ENCODE measurements at regions not wholly inside any gene's neighbourhood (a gene's known extent, or its start where the extent isn't known, plus 50 kb on each side); places are given as distances from the start of the nearest gene placed in this dataset.

DNA sequence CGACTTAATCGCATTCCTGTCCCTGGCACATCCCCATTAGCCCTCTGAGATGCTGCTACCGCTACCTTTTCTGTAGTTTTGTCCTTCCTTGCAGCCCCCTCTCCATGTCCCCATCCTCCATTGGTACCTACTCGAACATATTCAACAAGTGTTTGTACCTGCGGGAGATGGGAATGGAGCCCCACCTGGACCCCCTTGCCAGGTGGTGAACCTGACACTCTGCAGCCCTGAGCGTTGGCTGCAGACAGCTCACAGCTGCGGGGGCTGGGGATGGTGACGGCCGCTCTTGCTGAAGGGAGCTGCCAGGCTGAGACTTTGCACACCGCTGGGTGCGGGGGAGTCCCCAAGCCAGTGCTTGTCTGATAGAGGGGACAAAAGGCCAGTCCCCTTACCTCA is 96.3 kb upstream of the DAP start:
- Histone ChIP-seq H3K9me3 (no peaks in the 10 kb centered on the region), H3K4me1 (ENCODE audit: control insufficient read depth in 1 of 2, extremely low read depth in 1 of 2, insufficient read depth in 2 of 2, low read length in 2 of 2) (peaks cover 0 to 4% of the 10 kb centered on the region in 2 experiments), H3K4me3 (ENCODE audit: control insufficient read depth in 1 of 2, extremely low read depth in 1 of 2, low read length in 1 of 2) (no peak overlapping the region), H3K27ac (ENCODE audit: low read length) (no peak overlapping the region), H3K36me3 (ENCODE audit: control insufficient read depth in 2 of 2, extremely low read depth in 1 of 2, insufficient read depth in 1 of 2, low read length in 1 of 2) (no peaks in the 10 kb centered on the region), H3K27me3 (replicated peaks in 1 of 2; ENCODE audit: control insufficient read depth in 2 of 2, extremely low read depth in 1 of 2, insufficient read depth in 2 of 2, low read length in 1 of 2) (peaks cover 0 to 26% of the 10 kb centered on the region in 2 experiments)
- ATAC-seq (replicated peaks in 1 of 4) (no peak), DNase-seq (no peak)
- no peak overlapping the region for H3K4me3 Mint-ChIP-seq
- peaks cover 0 to 7% (median 4%) of the 10 kb centered on the region in 3 donors for H3K4me1 Mint-ChIP-seq
- ChIA-PET POLR2A (no interaction called here), CTCF (no interaction called here)
- WGBS (ENCODE audit: insufficient coverage) = 67% methylated on average over 8 of the region's 11 CpGs
- H3K27ac Mint-ChIP-seq = no peak overlapping the region
- no peaks in the 10 kb centered on the region for H3K36me3 Mint-ChIP-seq
- no peaks in the 10 kb centered on the region for H3K9me3 Mint-ChIP-seq
- peaks cover 14 to 16% of the 10 kb centered on the region in 2 donors for H3K27me3 Mint-ChIP-seq

DNA sequence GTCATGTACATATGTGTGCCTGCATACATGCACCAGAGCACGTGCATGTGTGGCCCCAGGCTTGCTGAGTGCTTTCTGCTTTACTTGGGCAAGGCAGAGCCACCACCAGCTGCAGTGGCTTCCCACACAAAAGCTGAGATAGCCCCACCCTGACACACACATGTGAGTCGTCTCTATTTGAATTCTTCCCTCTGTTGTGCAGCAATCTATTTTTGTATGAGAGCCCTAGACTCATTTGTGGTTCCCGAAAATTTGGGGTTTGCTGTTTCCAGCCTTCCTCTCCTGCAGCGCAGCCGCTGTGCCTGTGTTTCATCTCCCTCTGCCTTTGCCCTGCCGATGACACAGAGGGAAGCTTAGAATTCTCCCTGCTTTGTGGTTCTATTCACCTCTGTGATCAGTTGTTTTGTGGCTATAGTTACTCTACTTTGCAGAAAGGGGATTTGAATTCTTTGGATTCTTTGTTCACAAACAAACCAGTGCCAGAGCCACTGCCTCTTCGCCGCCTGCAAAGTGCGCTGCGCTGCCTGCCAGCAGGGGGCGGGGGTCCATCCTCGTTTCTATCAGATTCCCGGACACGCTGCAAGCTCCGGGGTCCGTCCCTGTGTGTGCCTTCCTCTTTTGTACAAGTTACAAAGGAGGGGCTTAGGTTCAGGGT is 95.8 kb upstream of the DAP start:
- DNase-seq = peak in 8 of 35 experiments; percentile 0 to 22 (median 11)
- no peaks in the 10 kb centered on the region for H3K36me3 Mint-ChIP-seq
- peaks cover 0 to 7% (median 4%) of the 10 kb centered on the region in 3 donors for H3K4me1 Mint-ChIP-seq
- Histone ChIP-seq H3K4me3 (ENCODE audit: control insufficient read depth in 1 of 2, extremely low read depth in 1 of 2, low read length in 1 of 2) (no peak overlapping the region), H3K36me3 (ENCODE audit: control insufficient read depth in 2 of 2, extremely low read depth in 1 of 2, insufficient read depth in 1 of 2, low read length in 1 of 2) (no peaks in the 10 kb centered on the region), H3K27me3 (replicated peaks in 1 of 2; ENCODE audit: control insufficient read depth in 2 of 2, extremely low read depth in 1 of 2, insufficient read depth in 2 of 2, low read length in 1 of 2) (peaks cover 0 to 26% of the 10 kb centered on the region in 2 experiments), H3K4me1 (ENCODE audit: control insufficient read depth in 1 of 2, extremely low read depth in 1 of 2, insufficient read depth in 2 of 2, low read length in 2 of 2) (peaks cover 0 to 4% of the 10 kb centered on the region in 2 experiments), H3K27ac (ENCODE audit: low read length) (no peak overlapping the region), H3K9me3 (no peaks in the 10 kb centered on the region)
- peaks cover 14 to 16% of the 10 kb centered on the region in 2 donors for H3K27me3 Mint-ChIP-seq
- no peaks in the 10 kb centered on the region for H3K9me3 Mint-ChIP-seq
- 37% methylated on average over 15 of the region's 16 CpGs for WGBS (ENCODE audit: insufficient coverage)
- CTCF ChIA-PET = no interaction called here
- no peak overlapping the region for H3K27ac Mint-ChIP-seq
- no peak overlapping the region for H3K4me3 Mint-ChIP-seq
- ATAC-seq (replicated peaks in 1 of 4) = no peak
- POLR2A ChIA-PET = no interaction called here

DNA sequence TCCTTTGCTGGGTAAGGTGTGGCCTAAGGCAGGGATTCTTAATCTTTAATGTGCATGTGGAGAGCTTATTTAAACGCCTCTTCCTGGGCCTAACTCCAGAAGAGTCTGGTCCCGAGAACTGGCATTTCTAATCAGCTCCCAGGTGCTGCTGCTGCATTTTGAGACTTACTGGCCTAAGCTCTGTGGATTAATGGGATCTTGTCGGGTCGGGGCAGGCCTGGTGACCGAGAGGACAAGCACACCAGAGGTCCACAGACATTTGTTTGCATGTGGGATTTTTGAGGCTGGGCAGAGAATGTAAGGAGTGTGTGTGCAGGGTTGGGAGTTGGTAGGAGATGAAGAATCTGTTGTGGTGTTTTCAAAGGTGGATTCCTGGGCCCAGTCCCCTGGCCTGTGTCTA is 95.0 kb upstream of the DAP start:
- Histone ChIP-seq H3K9me3 (no peaks in the 10 kb centered on the region), H3K27me3 (replicated peaks in 1 of 2; ENCODE audit: control insufficient read depth in 2 of 2, extremely low read depth in 1 of 2, insufficient read depth in 2 of 2, low read length in 1 of 2) (peaks cover 0 to 26% of the 10 kb centered on the region in 2 experiments), H3K27ac (ENCODE audit: low read length) (no peak overlapping the region), H3K4me1 (ENCODE audit: control insufficient read depth in 1 of 2, extremely low read depth in 1 of 2, insufficient read depth in 2 of 2, low read length in 2 of 2) (peaks cover 0 to 4% of the 10 kb centered on the region in 2 experiments), H3K4me3 (ENCODE audit: control insufficient read depth in 1 of 2, extremely low read depth in 1 of 2, low read length in 1 of 2) (no peak overlapping the region), H3K36me3 (ENCODE audit: control insufficient read depth in 2 of 2, extremely low read depth in 1 of 2, insufficient read depth in 1 of 2, low read length in 1 of 2) (no peaks in the 10 kb centered on the region)
- Mint-ChIP-seq H3K9me3 (no peaks in the 10 kb centered on the region), H3K36me3 (no peaks in the 10 kb centered on the region), H3K4me1 (peaks cover 0 to 7% (median 4%) of the 10 kb centered on the region in 3 donors), H3K4me3 (no peak overlapping the region), H3K27me3 (peaks cover 14 to 16% of the 10 kb centered on the region in 2 donors), H3K27ac (no peak overlapping the region)
- ChIA-PET CTCF (interaction anchor here in 1 of 2 donors (0.5 kb wide), 1 partner anchor 374 kb away, joined by 4 read pairs; no protein-coding TSS in a partner anchor), POLR2A (no interaction called here)
- 76% methylated on average over 4 of the region's 5 CpGs for WGBS (ENCODE audit: insufficient coverage)
- ATAC-seq (replicated peaks in 1 of 4) (no peak), DNase-seq (no peak)

DNA sequence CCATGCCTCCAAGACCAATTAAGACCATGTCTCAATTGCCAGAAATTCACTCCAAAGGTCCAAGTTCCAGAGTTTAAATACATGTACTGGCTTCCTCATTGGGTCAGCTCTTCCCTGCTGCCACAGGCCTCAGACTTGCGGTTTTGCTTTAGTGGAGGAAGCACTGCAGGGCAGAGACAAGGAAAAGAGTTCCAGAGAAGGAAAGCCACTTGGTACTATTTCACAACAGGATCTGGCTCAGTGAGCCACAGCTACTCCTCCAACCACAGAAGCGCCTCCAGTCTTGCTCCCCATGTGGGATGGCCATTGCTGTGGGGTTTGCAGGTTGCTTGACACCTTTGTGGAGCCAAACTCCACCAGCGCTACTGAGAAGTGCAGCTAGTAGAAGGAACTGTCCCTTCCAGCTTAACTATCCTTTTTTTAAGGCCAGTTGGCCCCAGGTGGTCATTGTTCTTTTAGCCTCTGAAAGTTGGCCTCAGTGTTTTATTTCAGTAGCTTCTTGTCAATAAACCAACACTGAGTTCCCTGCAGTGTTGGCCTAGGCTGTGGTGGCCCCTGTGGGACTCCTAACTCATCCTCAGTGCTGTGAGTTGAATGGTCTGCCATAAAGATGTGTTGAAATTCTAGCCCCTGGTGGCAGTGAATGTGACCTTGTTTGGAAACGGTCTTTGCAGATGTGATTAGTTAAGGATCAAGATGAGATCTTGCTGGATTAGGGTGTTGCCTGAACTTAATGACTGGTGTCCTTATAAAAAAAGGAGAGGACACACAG is 93.7 kb upstream of the DAP start:
- peaks cover 0 to 26% of the 10 kb centered on the region in 2 experiments for H3K27me3 ChIP-seq (replicated peaks in 1 of 2; ENCODE audit: control insufficient read depth in 2 of 2, extremely low read depth in 1 of 2, insufficient read depth in 2 of 2, low read length in 1 of 2)
- H3K27me3 Mint-ChIP-seq = peaks cover 14 to 16% of the 10 kb centered on the region in 2 donors
- CTCF ChIA-PET = interaction anchor here in 1 of 2 donors (0.5 to 0.7 kb wide), 3 partner anchors 8 to 855 kb away, joined by 3 to 6 read pairs (median 3); no protein-coding TSS in a partner anchor
- H3K4me1 ChIP-seq (ENCODE audit: control insufficient read depth in 1 of 2, extremely low read depth in 1 of 2, insufficient read depth in 2 of 2, low read length in 2 of 2) = peaks cover 0 to 4% of the 10 kb centered on the region in 2 experiments
- H3K4me1 Mint-ChIP-seq = peaks cover 0 to 7% (median 4%) of the 10 kb centered on the region in 3 donors
- H3K27ac Mint-ChIP-seq = no peak overlapping the region
- ATAC-seq (replicated peaks in 1 of 4) (no peak), DNase-seq (no peak)
- H3K27ac ChIP-seq (ENCODE audit: low read length) = no peak overlapping the region
- H3K4me3 Mint-ChIP-seq = no peak overlapping the region
- POLR2A ChIA-PET = no interaction called here
- 78% methylated on average over 2 of the region's 4 CpGs for WGBS (ENCODE audit: insufficient coverage)
- no peaks in the 10 kb centered on the region for H3K36me3 Mint-ChIP-seq
- no peaks in the 10 kb centered on the region for H3K9me3 ChIP-seq
- H3K36me3 ChIP-seq (ENCODE audit: control insufficient read depth in 2 of 2, extremely low read depth in 1 of 2, insufficient read depth in 1 of 2, low read length in 1 of 2) = no peaks in the 10 kb centered on the region
- H3K9me3 Mint-ChIP-seq = no peaks in the 10 kb centered on the region
- H3K4me3 ChIP-seq (ENCODE audit: control insufficient read depth in 1 of 2, extremely low read depth in 1 of 2, low read length in 1 of 2) = no peak overlapping the region

DNA sequence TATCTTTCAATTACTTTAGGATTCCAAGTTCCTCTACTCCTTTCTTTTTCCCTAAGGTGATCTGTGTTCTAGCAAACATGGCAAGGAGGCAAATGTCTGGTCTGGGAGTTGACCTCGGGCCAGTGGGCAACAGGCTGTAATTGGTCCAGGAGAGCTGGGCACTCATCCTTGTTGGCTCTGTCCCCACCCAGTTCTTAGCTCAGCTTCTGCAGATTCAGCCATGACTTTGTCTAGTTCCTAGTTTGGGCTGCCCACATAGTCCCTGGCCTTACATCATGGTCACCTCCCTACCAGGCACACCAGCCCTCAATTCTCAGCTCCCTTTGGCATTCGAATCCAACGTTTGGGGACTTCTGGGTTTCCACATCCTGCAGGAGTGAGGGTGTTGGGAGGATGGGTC is 92.1 kb upstream of the DAP start:
- H3K4me1 ChIP-seq (ENCODE audit: control insufficient read depth in 1 of 2, extremely low read depth in 1 of 2, insufficient read depth in 2 of 2, low read length in 2 of 2) = peaks cover 0 to 4% of the 10 kb centered on the region in 2 experiments
- Mint-ChIP-seq H3K4me3 (no peak overlapping the region), H3K27me3 (peaks cover 8 to 13% of the 10 kb centered on the region in 2 donors), H3K36me3 (no peaks in the 10 kb centered on the region), H3K4me1 (peaks cover 0 to 7% (median 4%) of the 10 kb centered on the region in 3 donors), H3K9me3 (peaks cover 4 to 5% (median 4%) of the 10 kb centered on the region in 3 donors), H3K27ac (no peak overlapping the region)
- POLR2A ChIA-PET = no interaction called here
- ATAC-seq (replicated peaks in 1 of 4) = no peak
- no peak overlapping the region for H3K4me3 ChIP-seq (ENCODE audit: control insufficient read depth in 1 of 2, extremely low read depth in 1 of 2, low read length in 1 of 2)
- CTCF ChIA-PET = interaction anchor here in 1 of 2 donors (0.8 kb wide), 1 partner anchor 402 kb away, joined by 3 read pairs; no protein-coding TSS in a partner anchor
- H3K9me3 ChIP-seq = no peaks in the 10 kb centered on the region
- peaks cover 0 to 19% of the 10 kb centered on the region in 2 experiments for H3K27me3 ChIP-seq (replicated peaks in 1 of 2; ENCODE audit: control insufficient read depth in 2 of 2, extremely low read depth in 1 of 2, insufficient read depth in 2 of 2, low read length in 1 of 2)
- H3K36me3 ChIP-seq (ENCODE audit: control insufficient read depth in 2 of 2, extremely low read depth in 1 of 2, insufficient read depth in 1 of 2, low read length in 1 of 2) = no peaks in the 10 kb centered on the region
- WGBS (ENCODE audit: insufficient coverage) = 70% methylated on average over 1 of the region's 3 CpGs
- H3K27ac ChIP-seq (ENCODE audit: low read length) = no peak overlapping the region
- no peak for DNase-seq

DNA sequence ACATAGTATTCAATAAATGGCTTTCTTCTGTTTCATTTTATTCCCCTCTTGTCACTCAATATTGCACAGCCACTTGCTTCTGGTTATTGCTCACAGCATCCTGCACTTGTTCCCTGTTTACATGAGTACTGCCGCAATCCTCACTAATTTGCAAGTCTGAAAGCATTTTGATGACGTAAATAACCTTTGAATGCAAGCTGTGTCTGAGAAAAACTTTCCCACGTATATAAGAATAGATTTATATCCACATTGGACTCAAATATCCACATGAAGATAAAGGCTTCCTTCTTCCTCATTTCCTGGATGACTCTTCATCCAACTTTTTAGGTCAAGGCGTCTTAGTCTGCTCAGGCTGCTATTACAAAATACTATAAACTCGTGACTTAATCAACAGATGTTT is 88.2 kb upstream of the DAP start:
- no peaks in the 10 kb centered on the region for H3K9me3 ChIP-seq
- POLR2A ChIA-PET = no interaction called here
- Mint-ChIP-seq H3K4me1 (no peaks in the 10 kb centered on the region), H3K9me3 (peaks cover 4 to 13% (median 11%) of the 10 kb centered on the region in 3 donors), H3K4me3 (no peak overlapping the region), H3K36me3 (peaks cover 3% of the 10 kb centered on the region), H3K27ac (no peak overlapping the region), H3K27me3 (peaks cover 13 to 14% of the 10 kb centered on the region in 2 donors)
- no peak for ATAC-seq (replicated peaks in 1 of 4)
- H3K27ac ChIP-seq (ENCODE audit: low read length) = no peak overlapping the region
- DNase-seq = no peak
- no peak overlapping the region for H3K4me3 ChIP-seq (ENCODE audit: control insufficient read depth in 1 of 2, extremely low read depth in 1 of 2, low read length in 1 of 2)
- H3K36me3 ChIP-seq (ENCODE audit: control insufficient read depth in 2 of 2, extremely low read depth in 1 of 2, insufficient read depth in 1 of 2, low read length in 1 of 2) = no peaks in the 10 kb centered on the region
- CTCF ChIA-PET = no interaction called here
- H3K27me3 ChIP-seq (replicated peaks in 1 of 2; ENCODE audit: control insufficient read depth in 2 of 2, extremely low read depth in 1 of 2, insufficient read depth in 2 of 2, low read length in 1 of 2) = peaks cover 0 to 2% of the 10 kb centered on the region in 2 experiments
- no peaks in the 10 kb centered on the region for H3K4me1 ChIP-seq (ENCODE audit: control insufficient read depth in 1 of 2, extremely low read depth in 1 of 2, insufficient read depth in 2 of 2, low read length in 2 of 2)
- 93% methylated on average over 4 of the region's 5 CpGs for WGBS (ENCODE audit: insufficient coverage)
